Fibroblast of peridontal ligament (primary cell): ENCODE measurements at regions not wholly inside any gene's neighbourhood (a gene's known extent, or its start where the extent isn't known, plus 50 kb on each side); places are given as distances from the start of the nearest gene placed in this dataset.
A peak's percentile ranks its signal among the peaks of the same experiment; 100 is the strongest.

Experiments
- DNase-seq: peaks from one replicate; pipeline ENCODE4 v3.0.0-alpha.2; 2010; ENCODE audit errors: extremely low read depth

- no peak for DNase-seq
Observed at GRCh38 chr4:141921293-141921692, 284.9 kb downstream of the IL15 start.

GRCh38 chr4:141922236-141922635, 285.9 kb downstream of the IL15 start:
- peak; percentile 52 for DNase-seq

GRCh38 chr4:141926406-141926805, 290.0 kb downstream of the IL15 start:
- DNase-seq = no peak

GRCh38 chr4:141932490-141932889, 296.1 kb downstream of the IL15 start:
- no peak for DNase-seq

GRCh38 chr4:141933978-141934377, 297.6 kb downstream of the IL15 start:
- DNase-seq = no peak

GRCh38 chr4:141955696-141956095, 319.3 kb downstream of the IL15 start:
- DNase-seq = peak; percentile 16

GRCh38 chr4:141957416-141957815, 321.0 kb downstream of the IL15 start:
- no peak for DNase-seq

GRCh38 chr4:141962486-141962885, 326.1 kb downstream of the IL15 start:
- DNase-seq = no peak

- DNase-seq = no peak
Observed at GRCh38 chr4:141971869-141972268, 335.5 kb downstream of the IL15 start.

- no peak for DNase-seq
Observed at GRCh38 chr4:141972950-141973349, 336.6 kb downstream of the IL15 start.
